GM19438 (cell line): ENCODE measurements at regions not wholly inside any gene's neighbourhood (a gene's known extent, or its start where the extent isn't known, plus 50 kb on each side); places are given as distances from the start of the nearest gene placed in this dataset.

Source experiments
- ATAC-seq: cut with Tn5 transposase; IDR thresholded peaks from one replicate; pipeline ENCODE4 v1.9.1; 2021; ENCODE audit warnings: low read depth; ENCODE audit not compliant: unreplicated experiment

- no peak for ATAC-seq
Observed at GRCh38 chr14:53493320-53493719, 340.2 kb upstream of the DDHD1 start.

GRCh38 chr14:53491884-53492277 is 338.8 kb upstream of the DDHD1 start:
- no peak for ATAC-seq

- ATAC-seq = no peak
Observed at GRCh38 chr14:53491256-53491883, 338.2 kb upstream of the DDHD1 start.

- no peak for ATAC-seq
Observed at GRCh38 chr14:53478174-53478573, 325.1 kb upstream of the DDHD1 start.

GRCh38 chr14:53473480-53473879 is 320.4 kb upstream of the DDHD1 start:
- ATAC-seq = no peak

GRCh38 chr14:53472306-53472705 is 319.2 kb upstream of the DDHD1 start:
- no peak for ATAC-seq

- no peak for ATAC-seq
Observed at GRCh38 chr14:53470351-53471043, 317.4 kb upstream of the DDHD1 start.

GRCh38 chr14:53468876-53469275 is 315.8 kb upstream of the DDHD1 start:
- ATAC-seq = no peak

GRCh38 chr14:53464376-53464775 is 311.3 kb upstream of the DDHD1 start:
- ATAC-seq = no peak

GRCh38 chr14:53462931-53463778 is 310.0 kb upstream of the DDHD1 start:
- no peak for ATAC-seq

- ATAC-seq = no peak
Observed at GRCh38 chr14:53461858-53462257, 308.7 kb upstream of the DDHD1 start.

GRCh38 chr14:53460544-53460943 is 307.4 kb upstream of the DDHD1 start:
- no peak for ATAC-seq

GRCh38 chr14:53458368-53458814 is 305.3 kb upstream of the DDHD1 start:
- no peak for ATAC-seq

- ATAC-seq = no peak
Observed at GRCh38 chr14:53456931-53457330, 303.8 kb upstream of the DDHD1 start.

GRCh38 chr14:53452005-53452673 is 299.0 kb upstream of the DDHD1 start:
- ATAC-seq = no peak

GRCh38 chr14:53450871-53451270 is 297.7 kb upstream of the DDHD1 start:
- ATAC-seq = no peak

- ATAC-seq = no peak
Observed at GRCh38 chr14:53448682-53449081, 295.6 kb upstream of the DDHD1 start.

GRCh38 chr14:53444677-53445312 is 291.7 kb upstream of the DDHD1 start:
- no peak for ATAC-seq

GRCh38 chr14:53441789-53442188 is 288.7 kb upstream of the DDHD1 start:
- ATAC-seq = no peak

- no peak for ATAC-seq
Observed at GRCh38 chr14:53437858-53438257, 284.7 kb upstream of the DDHD1 start.
